H1 (cell line): ENCODE measurements at regions not wholly inside any gene's neighbourhood (a gene's known extent, or its start where the extent isn't known, plus 50 kb on each side); places are given as distances from the start of the nearest gene placed in this dataset.

ENCODE experiments used
- CTCF ChIA-PET: fragments of 300-600 bp; sonication (Branson Sonifier 250); formaldehyde crosslinking; loops from one replicate; lab custom pipeline; 2021; ENCODE audit not compliant: partially characterized antibody; lab: Charles Lee
- POLR2A ChIA-PET: fragments of 300-600 bp; sonication (Branson Sonifier 250); formaldehyde crosslinking; loops from one replicate; lab custom pipeline; 2021; ENCODE audit warnings: inconsistent platforms; ENCODE audit not compliant: partially characterized antibody; lab: Charles Lee
- DNase-seq, 2 experiments: peaks; one replicate each; pipeline versions ENCODE4 v3.0.0 to v3.0.0-alpha.2; 2010 to 2022; ENCODE audit warnings: low spot score in 2 of 2, low read depth in 1 of 2, mixed read lengths in 1 of 2
- FAIRE-seq: peaks from 2 replicates; lab custom pipeline; 2011; peaks lifted over from hg19 to GRCh38; lab: Jason Lieb, UNC
- H2AFZ ChIP-seq: 2 replicates; pipeline ENCODE4 v1.8.1; 2012; ENCODE audit warnings: low read length, inconsistent platforms
- H2AK5ac ChIP-seq: 2 replicates; pipeline ENCODE4 v1.6.1; 2013; ENCODE audit warnings: low read depth, low read length
- H2BK120ac ChIP-seq: replicated peaks from 2 replicates; pipeline ENCODE3; 2013; ENCODE audit warnings: low read depth, low read length, inconsistent platforms
- H2BK12ac ChIP-seq: 2 replicates; pipeline ENCODE4 v1.6.1; 2013; ENCODE audit warnings: low read depth, low read length
- H2BK15ac ChIP-seq: 2 replicates; pipeline ENCODE4 v1.6.1; 2013; ENCODE audit warnings: low read length
- H2BK20ac ChIP-seq: 2 replicates; pipeline ENCODE4 v1.6.1; 2013; ENCODE audit warnings: low read length
- H2BK5ac ChIP-seq: 2 replicates; pipeline ENCODE4 v1.6.1; 2013; ENCODE audit warnings: low read depth, low read length
- H3K14ac ChIP-seq: 2 replicates; pipeline ENCODE4 v1.6.1; 2013; ENCODE audit warnings: inconsistent platforms; ENCODE audit not compliant: insufficient read length
- H3K18ac ChIP-seq: 2 replicates; pipeline ENCODE4 v1.6.1; 2013; ENCODE audit warnings: low read length; ENCODE audit errors: extremely low read depth
- H3K23ac ChIP-seq: 2 replicates; pipeline ENCODE4 v1.6.1; 2013; ENCODE audit warnings: inconsistent platforms; ENCODE audit not compliant: insufficient read length
- H3K23me2 ChIP-seq: 2 replicates; pipeline ENCODE4 v1.6.1; 2013; ENCODE audit warnings: low read depth, low read length
- H3K27ac ChIP-seq: 2 replicates; pipeline ENCODE4 v1.6.1; 2011; ENCODE audit warnings: low read depth, low read length, inconsistent platforms
- H3K27me3 ChIP-seq, 4 experiments: replicated peaks in 1 of 4; 1 replicate in 1 of 4; 2 replicates in 3 of 4; pipeline versions ENCODE4 v1.6.1 to v1.8.1; 2011 to 2013; ENCODE audit warnings: low read length in 3 of 4, mild to moderate bottlenecking in 3 of 4, inconsistent platforms in 2 of 4, mixed read lengths in 2 of 4, moderate library complexity in 1 of 4; ENCODE audit not compliant: control insufficient read depth in 3 of 4, insufficient read depth in 3 of 4; ENCODE audit errors: extremely low read depth in 1 of 4
- H3K36me3 ChIP-seq, 4 experiments: 2 replicates each; pipeline versions ENCODE4 v1.6.1 to v1.8.1; 2011 to 2013; ENCODE audit warnings: mild to moderate bottlenecking in 4 of 4, low read length in 3 of 4, moderate library complexity in 2 of 4, control low read depth in 1 of 4, inconsistent platforms in 1 of 4; ENCODE audit not compliant: insufficient read depth in 4 of 4, control insufficient read depth in 2 of 4
- H3K4ac ChIP-seq: replicated peaks from 2 replicates; pipeline ENCODE3; 2013; ENCODE audit warnings: low read length, low read depth, mixed read lengths, inconsistent platforms; ENCODE audit not compliant: insufficient read length
- H3K4me1 ChIP-seq, 4 experiments: replicated peaks in 1 of 4; 1 replicate in 1 of 4; 2 replicates in 3 of 4; pipeline versions ENCODE4 v1.6.1 to v1.8.1; 2011 to 2013; ENCODE audit warnings: low read length in 3 of 4, inconsistent platforms in 2 of 4, mixed read lengths in 1 of 4; ENCODE audit not compliant: insufficient read depth in 4 of 4, control insufficient read depth in 3 of 4
- H3K4me2 ChIP-seq, 2 experiments: 2 replicates each; pipeline versions ENCODE4 v1.6.1 to v1.8.1; 2011 to 2013; ENCODE audit warnings: low read depth in 2 of 2, low read length in 2 of 2, control low read depth in 1 of 2, inconsistent platforms in 1 of 2, mild to moderate bottlenecking in 1 of 2; ENCODE audit not compliant: insufficient read depth in 1 of 2
- H3K4me3 ChIP-seq, 4 experiments: fragments of 200-600, 300-600 bp in 1 of 4; sonication (generic), shearing (Covaris generic), sonication (Bioruptor Twin) in 1 of 4; 2 replicates each; pipeline versions ENCODE4 v1.5.1 to v1.8.1; 2011 to 2016; ENCODE audit warnings: low read length in 4 of 4, low read depth in 3 of 4, control low read depth in 2 of 4, inconsistent platforms in 2 of 4, mild to moderate bottlenecking in 2 of 4, mixed read lengths in 1 of 4, moderate library complexity in 1 of 4; ENCODE audit not compliant: insufficient read depth in 2 of 4; ENCODE audit errors: extremely low read depth in 1 of 4
- H3K56ac ChIP-seq: replicated peaks from 2 replicates; pipeline ENCODE3; 2013; ENCODE audit warnings: low read depth, mild to moderate bottlenecking, mixed read lengths, low read length, inconsistent platforms; ENCODE audit not compliant: insufficient read length
- H3K79me1 ChIP-seq: 2 replicates; pipeline ENCODE4 v1.6.1; 2013; ENCODE audit warnings: low read depth, low read length, control low read depth
- H3K79me2 ChIP-seq, 2 experiments: 2 replicates each; pipeline versions ENCODE4 v1.6.1 to v1.8.1; 2012 to 2013; ENCODE audit warnings: low read length in 2 of 2, mild to moderate bottlenecking in 2 of 2, inconsistent platforms in 1 of 2; ENCODE audit not compliant: insufficient read depth in 2 of 2, control insufficient read depth in 1 of 2
- H3K9ac ChIP-seq, 4 experiments: replicated peaks in 1 of 4; 1 replicate in 1 of 4; 2 replicates in 3 of 4; pipeline versions ENCODE4 v1.6.1 to v1.8.1; 2011 to 2013; ENCODE audit warnings: low read depth in 3 of 4, low read length in 3 of 4, control low read depth in 2 of 4, mild to moderate bottlenecking in 2 of 4, moderate library complexity in 2 of 4, inconsistent platforms in 1 of 4; ENCODE audit errors: extremely low read depth in 1 of 4
- H3K9me3 ChIP-seq, 2 experiments: 2 replicates each; pipeline versions ENCODE4 v1.6.1 to v1.8.1; 2012 to 2013; ENCODE audit warnings: mild to moderate bottlenecking in 2 of 2, moderate library complexity in 2 of 2, control low read depth in 1 of 2, inconsistent platforms in 1 of 2, low read depth in 1 of 2, low read length in 1 of 2, mixed read lengths in 1 of 2; ENCODE audit not compliant: insufficient read depth in 2 of 2
- H4K20me1 ChIP-seq, 2 experiments: replicated peaks in 1 of 2; 2 replicates each; pipeline versions ENCODE3 to v1.8.1; 2011 to 2013; ENCODE audit warnings: inconsistent platforms in 2 of 2, low read length in 2 of 2, mild to moderate bottlenecking in 1 of 2; ENCODE audit not compliant: insufficient read depth in 2 of 2, control insufficient read depth in 1 of 2
- H4K5ac ChIP-seq: 2 replicates; pipeline ENCODE4 v1.6.1; 2013; ENCODE audit warnings: low read length, low read depth, mixed read lengths, inconsistent platforms; ENCODE audit not compliant: insufficient read length
- H4K8ac ChIP-seq: 2 replicates; pipeline ENCODE4 v1.8.0; 2013; ENCODE audit warnings: mild to moderate bottlenecking, moderate library complexity, low read length, inconsistent platforms; ENCODE audit not compliant: insufficient read depth; ENCODE audit errors: extremely low read depth
- H4K91ac ChIP-seq: replicated peaks from 2 replicates; pipeline ENCODE3; 2013; ENCODE audit warnings: low read length, mixed read lengths, inconsistent platforms; ENCODE audit not compliant: insufficient read length
- EP300 ChIP-seq, 2 experiments: IDR thresholded peaks; 1 replicate in 1 of 2; 2 replicates in 1 of 2; pipeline ENCODE4 v1.6.1; 2011 to 2012; ENCODE audit warnings: low read depth in 2 of 2, low read length in 2 of 2, mild to moderate bottlenecking in 2 of 2, borderline replicate concordance in 1 of 2, inconsistent platforms in 1 of 2, moderate library complexity in 1 of 2
- SAP30 ChIP-seq: fragments of 300-600 bp; sonication (generic); IDR thresholded peaks from 2 replicates; pipeline ENCODE4 v1.7.1; 2012; ENCODE audit warnings: low read length, moderate library complexity, mild to moderate bottlenecking, inconsistent platforms; ENCODE audit not compliant: insufficient read depth, insufficient replicate concordance
- SRF ChIP-seq: IDR thresholded peaks from 2 replicates; pipeline ENCODE4 v1.6.1; 2011; ENCODE audit warnings: mild to moderate bottlenecking, low read depth, low read length, moderate library complexity
- TAF1 ChIP-seq: IDR thresholded peaks from 2 replicates; pipeline ENCODE4 v1.6.1; 2011; ENCODE audit warnings: mild to moderate bottlenecking, low read depth, low read length

GRCh38 chr3:86481636-86482035 lies 509.3 kb downstream of the VGLL3 start (continued):
- TF ChIP-seq SRF: no peak
- TF ChIP-seq, all 59 proteins: peak for 0

- H3K79me1 ChIP-seq: no peaks in the 10 kb centered on the region
- FAIRE-seq: no peak
These were observed 509.9 kb downstream of the VGLL3 start for GRCh38 chr3:86481031-86481430.

More at GRCh38 chr3:86481031-86481430, 509.9 kb downstream of the VGLL3 start:
- Histone ChIP-seq H3K4me1 (no peaks in the 10 kb centered on the region), H4K91ac (no peak overlapping the region), H2BK12ac (no peak overlapping the region), H3K56ac (no peak overlapping the region), H3K4ac (no peak overlapping the region), H3K23me2 (no peaks in the 10 kb centered on the region), H3K18ac (no peak overlapping the region), H3K4me2 (no peak overlapping the region), H3K9ac (no peak overlapping the region), H4K5ac (no peak overlapping the region), H2BK15ac (no peak overlapping the region), H3K79me2 (no peaks in the 10 kb centered on the region), H2AK5ac (no peak overlapping the region), H3K36me3 (no peaks in the 10 kb centered on the region), H3K27ac (no peak overlapping the region), H2BK5ac (no peak overlapping the region), H4K20me1 (no peaks in the 10 kb centered on the region), H2AFZ (peak overlapping the region; percentile 95), H2BK20ac (no peak overlapping the region), H3K14ac (no peak overlapping the region), H2BK120ac (no peak overlapping the region), H3K9me3 (no peaks in the 10 kb centered on the region), H4K8ac (no peak overlapping the region), H3K4me3 (no peak overlapping the region), H3K23ac (no peak overlapping the region), H3K27me3 (no peaks in the 10 kb centered on the region)
- ChIA-PET CTCF (no interaction called here), POLR2A (no interaction called here)
- TF ChIP-seq SAP30: no peak
- no peak for TF ChIP-seq TAF1
- no peak for TF ChIP-seq EP300 (IDR thresholded peaks at IDR 0.05; ENCODE audit: borderline replicate concordance in 1 of 2, low read depth in 2 of 2, low read length in 2 of 2)
- no peak for DNase-seq
